Fibroblast of skin of left quadriceps (primary cell): ENCODE measurements at regions not wholly inside any gene's neighbourhood (a gene's known extent, or its start where the extent isn't known, plus 50 kb on each side); places are given as distances from the start of the nearest gene placed in this dataset.

Experiments
- DNase-seq, 2 experiments: peaks; one replicate each; pipeline ENCODE4 v3.0.0-alpha.2; 2013; ENCODE audit warnings: low read depth in 2 of 2

GRCh38 chr12:58988643-58989344 lies 68.5 kb upstream of the LRIG3 start:
- DNase-seq, result no peak

- DNase-seq, result no peak
Observed at GRCh38 chr12:58981961-58982360, 61.7 kb upstream of the LRIG3 start.

- DNase-seq, result no peak
Observed at GRCh38 chr12:58980768-58981167, 60.5 kb upstream of the LRIG3 start.

- DNase-seq, result no peak
Observed at GRCh38 chr12:58978717-58979116, 58.4 kb upstream of the LRIG3 start.

GRCh38 chr12:58977476-58977875 lies 57.2 kb upstream of the LRIG3 start:
- DNase-seq, result no peak

- no peak for DNase-seq
Observed at GRCh38 chr12:58976146-58976545, 55.8 kb upstream of the LRIG3 start.
